ENCODE measurements at regions not wholly inside any gene's neighbourhood (a gene's known extent, or its start where the extent isn't known, plus 50 kb on each side); places are given as distances from the start of the nearest gene placed in this dataset.

DNA sequence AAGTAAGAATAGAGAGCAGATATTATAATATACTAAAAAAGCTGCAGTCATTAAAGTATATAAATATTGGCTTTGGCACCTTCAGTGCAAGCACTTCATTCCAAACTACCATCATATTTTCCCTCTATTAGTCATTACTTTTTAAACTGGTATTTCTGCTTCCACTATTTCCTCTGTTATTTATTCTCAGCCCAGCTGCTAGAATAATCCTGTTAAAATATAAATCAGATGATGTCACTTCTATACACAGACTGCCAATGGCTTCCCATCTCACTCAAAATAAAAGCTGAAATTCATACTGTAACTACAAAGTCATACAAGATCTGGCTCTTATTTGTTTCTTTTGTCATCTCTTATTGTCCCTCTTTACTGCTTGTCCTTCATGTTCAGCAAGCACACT, 432.9 kb downstream of the TLE4 start:
- TF ChIP-seq POLR2A (IDR thresholded peaks at IDR 0.05) (no peak), POLR2AphosphoS5 (IDR thresholded peaks at IDR 0.05) (no peak), EP300 (IDR thresholded peaks at IDR 0.05) (no peak)
- TF ChIP-seq, protein P1, sequence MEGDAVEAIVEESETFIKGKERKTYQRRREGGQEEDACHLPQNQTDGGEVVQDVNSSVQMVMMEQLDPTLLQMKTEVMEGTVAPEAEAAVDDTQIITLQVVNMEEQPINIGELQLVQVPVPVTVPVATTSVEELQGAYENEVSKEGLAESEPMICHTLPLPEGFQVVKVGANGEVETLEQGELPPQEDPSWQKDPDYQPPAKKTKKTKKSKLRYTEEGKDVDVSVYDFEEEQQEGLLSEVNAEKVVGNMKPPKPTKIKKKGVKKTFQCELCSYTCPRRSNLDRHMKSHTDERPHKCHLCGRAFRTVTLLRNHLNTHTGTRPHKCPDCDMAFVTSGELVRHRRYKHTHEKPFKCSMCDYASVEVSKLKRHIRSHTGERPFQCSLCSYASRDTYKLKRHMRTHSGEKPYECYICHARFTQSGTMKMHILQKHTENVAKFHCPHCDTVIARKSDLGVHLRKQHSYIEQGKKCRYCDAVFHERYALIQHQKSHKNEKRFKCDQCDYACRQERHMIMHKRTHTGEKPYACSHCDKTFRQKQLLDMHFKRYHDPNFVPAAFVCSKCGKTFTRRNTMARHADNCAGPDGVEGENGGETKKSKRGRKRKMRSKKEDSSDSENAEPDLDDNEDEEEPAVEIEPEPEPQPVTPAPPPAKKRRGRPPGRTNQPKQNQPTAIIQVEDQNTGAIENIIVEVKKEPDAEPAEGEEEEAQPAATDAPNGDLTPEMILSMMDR (IDR thresholded peaks at IDR 0.05): no peak
